Endodermal cell (in vitro differentiated cells): ENCODE measurements at regions not wholly inside any gene's neighbourhood (a gene's known extent, or its start where the extent isn't known, plus 50 kb on each side); places are given as distances from the start of the nearest gene placed in this dataset.

Experiments
- DNase-seq: peaks from one replicate; pipeline ENCODE4 v3.0.0-alpha.2; 2017
- H3K27ac ChIP-seq: 2 replicates; pipeline ENCODE4 v1.5.1; 2013; ENCODE audit warnings: mild to moderate bottlenecking, low read depth, low read length, moderate library complexity
- H3K27me3 ChIP-seq: 2 replicates; pipeline ENCODE4 v1.6.1; 2013; ENCODE audit warnings: mild to moderate bottlenecking, low read length, moderate library complexity; ENCODE audit not compliant: insufficient read depth, control insufficient read depth, poor library complexity, severe bottlenecking
- H3K36me3 ChIP-seq: 2 replicates; pipeline ENCODE4 v1.7.0; 2013; ENCODE audit warnings: mild to moderate bottlenecking, low read length, moderate library complexity; ENCODE audit not compliant: control insufficient read depth, insufficient read depth
- H3K4me1 ChIP-seq: one replicate; pipeline ENCODE4 v1.7.0; 2013; ENCODE audit warnings: low read length; ENCODE audit not compliant: control insufficient read depth, insufficient read depth
- H3K4me3 ChIP-seq: 2 replicates; pipeline ENCODE4 v1.5.1; 2013; ENCODE audit warnings: mild to moderate bottlenecking, low read length, moderate library complexity
- H3K9ac ChIP-seq: 2 replicates; pipeline ENCODE4 v1.6.1; 2013; ENCODE audit warnings: mild to moderate bottlenecking, low read length, moderate library complexity; ENCODE audit not compliant: poor library complexity, severe bottlenecking; ENCODE audit errors: extremely low read depth
- H3K9me3 ChIP-seq: 2 replicates; pipeline ENCODE4 v1.6.1; 2013; ENCODE audit warnings: mild to moderate bottlenecking, low read length, moderate library complexity; ENCODE audit not compliant: control insufficient read depth
- H3K27ac Mint-ChIP-seq: 2 replicates; pipeline ENCODE4 v1.8.0; 2020; ENCODE audit warnings: mixed read lengths
- H3K27me3 Mint-ChIP-seq: 2 replicates; pipeline ENCODE4 v1.8.0; 2021; ENCODE audit warnings: mild to moderate bottlenecking, mixed read lengths; ENCODE audit not compliant: insufficient read depth
- H3K36me3 Mint-ChIP-seq: 2 replicates; pipeline ENCODE4 v1.8.0; 2020; ENCODE audit warnings: low read depth, mixed read lengths
- H3K4me1 Mint-ChIP-seq: 2 replicates; pipeline ENCODE4 v1.8.0; 2020; ENCODE audit warnings: mixed read lengths
- H3K4me3 Mint-ChIP-seq: 2 replicates; pipeline ENCODE4 v1.8.0; 2020; ENCODE audit warnings: mild to moderate bottlenecking, moderate library complexity, mixed read lengths
- H3K9me3 Mint-ChIP-seq: 2 replicates; pipeline ENCODE4 v1.8.0; 2020; ENCODE audit warnings: mild to moderate bottlenecking, mixed read lengths
- WGBS, 2 experiments: methylation state at CpG; one replicate each; pipeline versions ENCODE4 v1.1.5 to v1.1.7; 2013; ENCODE audit warnings: missing lambda C conversion rate in 2 of 2, mixed read lengths in 1 of 2; ENCODE audit not compliant: insufficient coverage in 1 of 2, insufficient read length in 1 of 2; 5-methylcytosine and 5-hydroxymethylcytosine counted together
- TF ChIP-seq, protein P1 (sequence below): fragments of 200-600 bp; sonication (generic); conservative IDR thresholded peaks from 2 replicates; pipeline ENCODE4 v1.5.0; 2021; ENCODE audit warnings: antibody characterized with exemption, mild to moderate bottlenecking

DNA sequence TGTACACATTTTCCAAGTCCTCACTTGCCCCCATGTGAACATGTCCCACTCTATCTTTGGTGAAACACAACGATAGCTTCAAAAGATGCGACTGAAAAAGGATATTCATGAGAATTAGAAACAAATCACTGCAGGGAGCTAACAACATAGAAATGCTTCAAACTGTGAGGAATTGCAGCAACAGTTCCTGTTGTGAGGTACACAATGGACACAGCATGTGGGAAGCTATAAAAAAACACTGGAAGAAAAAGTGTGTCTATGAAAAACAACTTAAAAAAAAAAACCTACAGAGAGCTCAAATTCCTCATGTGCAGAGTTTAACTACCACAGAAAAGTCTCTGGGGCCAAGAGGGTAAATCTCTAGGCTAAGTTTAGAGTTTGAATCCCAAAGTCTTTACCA, 51.6 kb upstream of the BLTP1 start:
- peaks cover 83% of the 10 kb centered on the region for H3K27me3 Mint-ChIP-seq
- peaks cover 8% of the 10 kb centered on the region for H3K4me1 Mint-ChIP-seq
- H3K27ac Mint-ChIP-seq: no peak overlapping the region
- Histone ChIP-seq H3K4me3 (no peak overlapping the region), H3K9ac (no peak overlapping the region), H3K27me3 (peaks cover 91% of the 10 kb centered on the region), H3K4me1 (no peaks in the 10 kb centered on the region), H3K36me3 (no peaks in the 10 kb centered on the region), H3K9me3 (no peaks in the 10 kb centered on the region), H3K27ac (peak overlapping the region; percentile 79)
- peak; percentile 56 for DNase-seq
- TF ChIP-seq, protein P1, sequence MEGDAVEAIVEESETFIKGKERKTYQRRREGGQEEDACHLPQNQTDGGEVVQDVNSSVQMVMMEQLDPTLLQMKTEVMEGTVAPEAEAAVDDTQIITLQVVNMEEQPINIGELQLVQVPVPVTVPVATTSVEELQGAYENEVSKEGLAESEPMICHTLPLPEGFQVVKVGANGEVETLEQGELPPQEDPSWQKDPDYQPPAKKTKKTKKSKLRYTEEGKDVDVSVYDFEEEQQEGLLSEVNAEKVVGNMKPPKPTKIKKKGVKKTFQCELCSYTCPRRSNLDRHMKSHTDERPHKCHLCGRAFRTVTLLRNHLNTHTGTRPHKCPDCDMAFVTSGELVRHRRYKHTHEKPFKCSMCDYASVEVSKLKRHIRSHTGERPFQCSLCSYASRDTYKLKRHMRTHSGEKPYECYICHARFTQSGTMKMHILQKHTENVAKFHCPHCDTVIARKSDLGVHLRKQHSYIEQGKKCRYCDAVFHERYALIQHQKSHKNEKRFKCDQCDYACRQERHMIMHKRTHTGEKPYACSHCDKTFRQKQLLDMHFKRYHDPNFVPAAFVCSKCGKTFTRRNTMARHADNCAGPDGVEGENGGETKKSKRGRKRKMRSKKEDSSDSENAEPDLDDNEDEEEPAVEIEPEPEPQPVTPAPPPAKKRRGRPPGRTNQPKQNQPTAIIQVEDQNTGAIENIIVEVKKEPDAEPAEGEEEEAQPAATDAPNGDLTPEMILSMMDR: no peak
- H3K36me3 Mint-ChIP-seq: no peaks in the 10 kb centered on the region
- H3K9me3 Mint-ChIP-seq: no peaks in the 10 kb centered on the region
- WGBS, 2 experiments: 13 to 25% methylated on average over 2 of the region's 2 CpGs
- H3K4me3 Mint-ChIP-seq: no peak overlapping the region

GRCh38 chr4:122099896-122100295, 52.2 kb upstream of the BLTP1 start:
- 70 to 100% methylated on average over 1 to 2 of the region's 2 CpGs for WGBS, 2 experiments
- H3K4me3 Mint-ChIP-seq: no peak overlapping the region
- no peaks in the 10 kb centered on the region for H3K36me3 ChIP-seq
- no peak overlapping the region for H3K27ac Mint-ChIP-seq
- TF ChIP-seq, protein P1: no peak
- peak overlapping the region; percentile 79 for H3K27ac ChIP-seq
- H3K4me1 ChIP-seq: no peaks in the 10 kb centered on the region
- H3K4me3 ChIP-seq: no peak overlapping the region
- DNase-seq: no peak
- H3K27me3 ChIP-seq: peaks cover 85% of the 10 kb centered on the region
- H3K9ac ChIP-seq: no peak overlapping the region
- peaks cover 8% of the 10 kb centered on the region for H3K4me1 Mint-ChIP-seq
- no peaks in the 10 kb centered on the region for H3K9me3 ChIP-seq
- H3K9me3 Mint-ChIP-seq: no peaks in the 10 kb centered on the region
- H3K27me3 Mint-ChIP-seq: peaks cover 82% of the 10 kb centered on the region
- H3K36me3 Mint-ChIP-seq: no peaks in the 10 kb centered on the region

GRCh38 chr4:122091836-122092405, 60.2 kb upstream of the BLTP1 start:
- Mint-ChIP-seq H3K36me3 (no peaks in the 10 kb centered on the region), H3K27me3 (peaks cover 32% of the 10 kb centered on the region), H3K9me3 (peaks cover 3% of the 10 kb centered on the region), H3K4me1 (no peaks in the 10 kb centered on the region), H3K4me3 (no peak overlapping the region), H3K27ac (no peak overlapping the region)
- H3K9me3 ChIP-seq: no peaks in the 10 kb centered on the region
- H3K4me3 ChIP-seq: no peak overlapping the region
- H3K36me3 ChIP-seq: no peaks in the 10 kb centered on the region
- TF ChIP-seq, protein P1: no peak
- DNase-seq: no peak
- H3K27ac ChIP-seq: no peak overlapping the region
- H3K27me3 ChIP-seq: peaks cover 52% of the 10 kb centered on the region
- no CpG with 5 or more reads among the region's 1 CpG for WGBS, 2 experiments
- H3K9ac ChIP-seq: no peak overlapping the region
- no peaks in the 10 kb centered on the region for H3K4me1 ChIP-seq
